ENCODE measurements at regions not wholly inside any gene's neighbourhood (a gene's known extent, or its start where the extent isn't known, plus 50 kb on each side); places are given as distances from the start of the nearest gene placed in this dataset.

GRCh38 chr16:52308051-52308450 lies 238.9 kb downstream of the TOX3 start:
- TF ChIP-seq, protein P1, sequence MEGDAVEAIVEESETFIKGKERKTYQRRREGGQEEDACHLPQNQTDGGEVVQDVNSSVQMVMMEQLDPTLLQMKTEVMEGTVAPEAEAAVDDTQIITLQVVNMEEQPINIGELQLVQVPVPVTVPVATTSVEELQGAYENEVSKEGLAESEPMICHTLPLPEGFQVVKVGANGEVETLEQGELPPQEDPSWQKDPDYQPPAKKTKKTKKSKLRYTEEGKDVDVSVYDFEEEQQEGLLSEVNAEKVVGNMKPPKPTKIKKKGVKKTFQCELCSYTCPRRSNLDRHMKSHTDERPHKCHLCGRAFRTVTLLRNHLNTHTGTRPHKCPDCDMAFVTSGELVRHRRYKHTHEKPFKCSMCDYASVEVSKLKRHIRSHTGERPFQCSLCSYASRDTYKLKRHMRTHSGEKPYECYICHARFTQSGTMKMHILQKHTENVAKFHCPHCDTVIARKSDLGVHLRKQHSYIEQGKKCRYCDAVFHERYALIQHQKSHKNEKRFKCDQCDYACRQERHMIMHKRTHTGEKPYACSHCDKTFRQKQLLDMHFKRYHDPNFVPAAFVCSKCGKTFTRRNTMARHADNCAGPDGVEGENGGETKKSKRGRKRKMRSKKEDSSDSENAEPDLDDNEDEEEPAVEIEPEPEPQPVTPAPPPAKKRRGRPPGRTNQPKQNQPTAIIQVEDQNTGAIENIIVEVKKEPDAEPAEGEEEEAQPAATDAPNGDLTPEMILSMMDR (IDR thresholded peaks at IDR 0.05) = no peak
- TF ChIP-seq POLR2A (IDR thresholded peaks at IDR 0.05) = no peak
- no peak for TF ChIP-seq POLR2AphosphoS5 (IDR thresholded peaks at IDR 0.05)

Data from transverse colon (tissue), 4 donors.